ENCODE measurements at regions not wholly inside any gene's neighbourhood (a gene's known extent, or its start where the extent isn't known, plus 50 kb on each side); places are given as distances from the start of the nearest gene placed in this dataset.

- Histone ChIP-seq H3K27me3 (ENCODE audit: control insufficient read depth, insufficient read depth, low read length) (no peaks in the 10 kb centered on the region), H3K36me3 (ENCODE audit: control insufficient read depth, insufficient read depth, low read length) (no peaks in the 10 kb centered on the region), H2AFZ (no peak overlapping the region), H3K9ac (no peak overlapping the region), H3K4me1 (no peaks in the 10 kb centered on the region), H3K4me3 (ENCODE audit: low read depth, low read length) (no peak overlapping the region), H3K4me2 (ENCODE audit: low read length) (no peak overlapping the region), H3K27ac (no peak overlapping the region), H3K9me3 (ENCODE audit: control insufficient read depth, low read length) (no peaks in the 10 kb centered on the region), H3K79me2 (no peaks in the 10 kb centered on the region)
- no peak for TF ChIP-seq CTCF (IDR thresholded peaks at IDR 0.05)
Measured at GRCh38 chr5:40033411-40033810, 608.6 kb upstream of the DAB2 start.

- Histone ChIP-seq H3K27ac (no peak overlapping the region), H3K9ac (no peak overlapping the region), H3K27me3 (ENCODE audit: control insufficient read depth, insufficient read depth, low read length) (no peaks in the 10 kb centered on the region), H3K4me1 (no peaks in the 10 kb centered on the region), H3K4me2 (ENCODE audit: low read length) (no peak overlapping the region), H2AFZ (no peak overlapping the region), H3K9me3 (ENCODE audit: control insufficient read depth, low read length) (no peaks in the 10 kb centered on the region), H3K79me2 (no peaks in the 10 kb centered on the region), H3K36me3 (ENCODE audit: control insufficient read depth, insufficient read depth, low read length) (no peaks in the 10 kb centered on the region), H3K4me3 (ENCODE audit: low read depth, low read length) (no peak overlapping the region)
- no peak for TF ChIP-seq CTCF (IDR thresholded peaks at IDR 0.05)
Measured at GRCh38 chr5:40033009-40033408, 608.2 kb upstream of the DAB2 start.

GRCh38 chr5:40030661-40031060, 605.9 kb upstream of the DAB2 start:
- H3K4me2 ChIP-seq (ENCODE audit: low read length): no peak overlapping the region
- no peak overlapping the region for H3K27ac ChIP-seq
- H3K4me1 ChIP-seq: no peaks in the 10 kb centered on the region

GRCh38 chr5:40029711-40030495, 605.1 kb upstream of the DAB2 start:
- Histone ChIP-seq H3K4me1 (no peaks in the 10 kb centered on the region), H3K4me3 (ENCODE audit: low read depth, low read length) (no peak overlapping the region), H3K79me2 (no peaks in the 10 kb centered on the region), H3K9me3 (ENCODE audit: control insufficient read depth, low read length) (no peaks in the 10 kb centered on the region), H3K36me3 (ENCODE audit: control insufficient read depth, insufficient read depth, low read length) (no peaks in the 10 kb centered on the region), H3K27ac (no peak overlapping the region), H3K9ac (no peak overlapping the region), H3K4me2 (ENCODE audit: low read length) (no peak overlapping the region), H3K27me3 (ENCODE audit: control insufficient read depth, insufficient read depth, low read length) (no peaks in the 10 kb centered on the region), H2AFZ (no peak overlapping the region)
- TF ChIP-seq CTCF (IDR thresholded peaks at IDR 0.05): no peak

More at GRCh38 chr5:40030661-40031060, 605.9 kb upstream of the DAB2 start:
- no peak for TF ChIP-seq CTCF (IDR thresholded peaks at IDR 0.05)
- H2AFZ ChIP-seq: no peak overlapping the region
- H3K36me3 ChIP-seq (ENCODE audit: control insufficient read depth, insufficient read depth, low read length): no peaks in the 10 kb centered on the region
- no peak overlapping the region for H3K9ac ChIP-seq
- no peaks in the 10 kb centered on the region for H3K79me2 ChIP-seq
- H3K9me3 ChIP-seq (ENCODE audit: control insufficient read depth, low read length): no peaks in the 10 kb centered on the region
- no peak overlapping the region for H3K4me3 ChIP-seq (ENCODE audit: low read depth, low read length)
- no peaks in the 10 kb centered on the region for H3K27me3 ChIP-seq (ENCODE audit: control insufficient read depth, insufficient read depth, low read length)

- Histone ChIP-seq H2AFZ (no peak overlapping the region), H3K4me1 (no peaks in the 10 kb centered on the region), H3K27me3 (ENCODE audit: control insufficient read depth, insufficient read depth, low read length) (no peaks in the 10 kb centered on the region), H3K27ac (no peak overlapping the region), H3K79me2 (no peaks in the 10 kb centered on the region), H3K4me3 (ENCODE audit: low read depth, low read length) (no peak overlapping the region), H3K9ac (no peak overlapping the region), H3K36me3 (ENCODE audit: control insufficient read depth, insufficient read depth, low read length) (no peaks in the 10 kb centered on the region), H3K9me3 (ENCODE audit: control insufficient read depth, low read length) (no peaks in the 10 kb centered on the region), H3K4me2 (ENCODE audit: low read length) (no peak overlapping the region)
- no peak for TF ChIP-seq CTCF (IDR thresholded peaks at IDR 0.05)
Measured at GRCh38 chr5:40027400-40027799, 602.6 kb upstream of the DAB2 start.
